IPS DF 6.9 (cell line): ENCODE measurements at regions not wholly inside any gene's neighbourhood (a gene's known extent, or its start where the extent isn't known, plus 50 kb on each side); places are given as distances from the start of the nearest gene placed in this dataset.

ENCODE experiments used
- DNase-seq: peaks from one replicate; pipeline ENCODE4 v3.0.0-alpha.2; 2013; ENCODE audit warnings: low read depth, low spot score
- H3K27ac ChIP-seq: one replicate; pipeline ENCODE4 v1.5.1; 2013; ENCODE audit warnings: low read length, control low read depth
- H3K27me3 ChIP-seq: 2 replicates; pipeline ENCODE4 v1.6.1; 2013; ENCODE audit warnings: mild to moderate bottlenecking, low read length; ENCODE audit not compliant: control insufficient read depth, insufficient read depth
- H3K36me3 ChIP-seq: 2 replicates; pipeline ENCODE4 v1.6.1; 2013; ENCODE audit warnings: low read length; ENCODE audit not compliant: control insufficient read depth, insufficient read depth
- H3K4me1 ChIP-seq: 2 replicates; pipeline ENCODE4 v1.6.1; 2013; ENCODE audit warnings: low read length; ENCODE audit not compliant: control insufficient read depth, insufficient read depth
- H3K4me3 ChIP-seq: 2 replicates; pipeline ENCODE4 v1.5.1; 2013; ENCODE audit warnings: mild to moderate bottlenecking, low read length
- H3K9me3 ChIP-seq: 2 replicates; pipeline ENCODE4 v1.6.1; 2013; ENCODE audit warnings: low read length, inconsistent platforms; ENCODE audit not compliant: control insufficient read depth, insufficient read depth
- WGBS: extraction: QIAGEN DNeasy Blood & Tissue Kit; methylation state at CpG from one replicate; pipeline ENCODE4 v1.1.7; 2013; ENCODE audit warnings: mixed read lengths, missing lambda C conversion rate; ENCODE audit not compliant: insufficient read length, insufficient coverage; 5-methylcytosine and 5-hydroxymethylcytosine counted together

DNA sequence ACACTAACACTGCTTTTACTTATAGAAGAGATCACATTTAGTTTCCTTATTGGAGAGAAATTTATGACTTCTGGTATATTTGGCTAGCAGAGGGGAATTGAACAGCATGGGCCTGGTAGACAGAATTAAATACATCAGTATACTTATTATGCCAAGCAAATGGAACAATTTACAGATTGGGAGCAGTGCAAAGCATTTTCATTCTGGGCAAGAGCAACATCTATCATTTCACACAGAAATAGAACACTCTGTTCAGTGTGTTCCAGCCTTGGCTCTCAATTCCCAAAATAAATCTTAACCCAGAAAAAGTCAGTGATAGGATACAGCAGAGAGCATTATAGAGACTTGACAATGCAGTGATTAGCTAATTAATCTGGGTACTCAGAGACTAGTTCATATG lies 604.0 kb upstream of the SLITRK6 start:
- Histone ChIP-seq H3K36me3 (no peaks in the 10 kb centered on the region), H3K4me3 (no peak overlapping the region), H3K27me3 (no peaks in the 10 kb centered on the region), H3K27ac (no peak overlapping the region), H3K9me3 (no peaks in the 10 kb centered on the region), H3K4me1 (no peaks in the 10 kb centered on the region)
- no peak for DNase-seq

DNA sequence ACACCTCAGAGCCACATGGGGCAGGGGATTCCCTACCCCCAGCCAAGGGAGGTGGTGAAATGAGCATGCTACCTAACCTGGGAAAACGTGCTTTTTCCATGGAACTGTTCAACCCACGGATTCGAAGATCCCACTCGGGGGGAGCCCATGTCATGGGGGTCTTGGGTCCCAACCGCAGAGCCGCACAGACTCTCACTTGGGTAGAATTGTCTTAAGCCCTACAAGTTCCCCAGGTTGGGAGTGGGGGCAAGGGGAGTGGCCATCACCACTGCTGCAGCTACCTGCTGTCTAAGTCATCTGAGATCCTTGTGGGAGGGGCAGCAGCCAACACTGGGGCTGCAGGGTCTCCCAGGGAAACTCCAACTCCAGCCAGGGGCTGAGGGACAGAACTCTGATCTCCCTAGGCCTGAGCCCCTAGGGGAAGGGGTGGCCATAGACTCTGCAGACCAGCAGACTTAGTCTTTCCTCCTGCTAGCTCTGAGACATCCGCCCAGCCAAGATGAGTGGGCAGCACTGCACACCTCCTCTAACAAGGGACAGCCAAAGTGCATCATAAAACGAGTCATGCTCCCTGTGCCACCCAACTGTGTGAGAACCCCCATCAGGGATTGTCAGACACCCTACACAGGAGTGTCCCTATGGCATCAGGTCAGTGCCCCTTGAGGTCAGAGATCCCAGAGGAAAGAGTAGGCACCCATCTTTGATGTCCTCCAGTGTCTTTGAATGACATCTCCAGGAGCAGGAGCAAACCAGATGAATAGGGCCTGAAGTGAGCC lies 610.4 kb upstream of the SLITRK6 start:
- no peak for DNase-seq
- no peaks in the 10 kb centered on the region for H3K36me3 ChIP-seq
- no peaks in the 10 kb centered on the region for H3K27me3 ChIP-seq
- H3K9me3 ChIP-seq: no peaks in the 10 kb centered on the region
- no peak overlapping the region for H3K4me3 ChIP-seq
- no peaks in the 10 kb centered on the region; the same call in 1 of the 2 replicates for H3K4me1 ChIP-seq
- no peak overlapping the region for H3K27ac ChIP-seq
- WGBS: no CpG with 5 or more reads among the region's 8 CpGs

DNA sequence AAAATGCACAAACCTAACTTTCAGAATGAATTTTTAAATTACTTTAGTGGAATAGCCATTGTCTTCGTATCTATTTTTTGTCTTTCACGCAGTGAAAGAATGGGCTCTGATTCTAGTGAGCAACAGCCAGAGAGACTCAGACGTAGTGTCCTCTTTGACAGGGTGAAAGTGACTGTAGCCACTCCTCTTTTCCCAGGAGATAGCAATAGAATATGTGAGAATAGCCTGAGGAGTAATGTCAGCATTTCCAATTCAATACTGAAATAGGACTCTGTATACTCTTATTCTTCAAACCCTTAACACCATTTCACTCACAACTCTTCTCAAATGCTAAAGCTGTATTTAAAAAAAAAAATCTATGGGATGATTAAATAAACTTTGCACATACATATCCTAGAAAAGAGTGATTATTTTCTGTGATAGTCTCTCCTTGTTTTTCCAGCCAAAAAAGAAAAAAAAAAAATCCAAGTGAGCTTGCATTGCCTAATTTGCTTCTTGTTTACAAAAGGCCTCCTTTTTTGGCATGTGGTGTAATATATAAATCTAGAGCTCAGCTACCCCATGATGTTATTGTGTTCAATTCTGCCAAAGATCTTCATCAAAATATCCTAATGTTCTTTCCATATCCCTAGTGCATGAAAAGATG lies 626.1 kb upstream of the SLITRK6 start:
- Histone ChIP-seq H3K27me3 (no peaks in the 10 kb centered on the region), H3K4me1 (no peaks in the 10 kb centered on the region), H3K9me3 (no peaks in the 10 kb centered on the region), H3K4me3 (no peak overlapping the region), H3K27ac (no peak overlapping the region), H3K36me3 (no peaks in the 10 kb centered on the region)
- no peak for DNase-seq
- no CpG with 5 or more reads among the region's 3 CpGs for WGBS

DNA sequence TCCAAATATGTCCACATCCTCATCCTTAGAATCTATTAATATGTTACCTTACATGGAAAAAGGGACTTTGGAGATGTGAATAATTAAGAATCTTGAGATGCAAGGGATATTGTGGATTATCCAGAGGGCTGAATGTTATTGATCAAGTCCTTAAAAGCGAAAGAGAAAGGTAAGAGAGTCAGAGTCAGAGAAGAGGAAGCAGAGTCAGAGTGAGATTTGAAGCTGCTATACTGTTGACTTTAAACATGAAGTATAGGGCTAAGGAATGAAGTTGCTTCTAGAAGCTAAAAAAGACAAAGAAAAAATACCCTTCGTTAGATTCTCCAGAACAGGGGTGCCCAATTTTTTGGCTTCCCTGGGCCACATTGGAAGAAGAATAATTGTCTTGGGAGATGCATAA lies 627.2 kb upstream of the SLITRK6 start:
- no peak overlapping the region for H3K4me3 ChIP-seq
- no CpG with 5 or more reads among the region's 2 CpGs for WGBS
- H3K27ac ChIP-seq: no peak overlapping the region
- no peaks in the 10 kb centered on the region for H3K27me3 ChIP-seq
- no peaks in the 10 kb centered on the region for H3K36me3 ChIP-seq
- no peaks in the 10 kb centered on the region for H3K9me3 ChIP-seq
- no peak for DNase-seq
- no peaks in the 10 kb centered on the region for H3K4me1 ChIP-seq

DNA sequence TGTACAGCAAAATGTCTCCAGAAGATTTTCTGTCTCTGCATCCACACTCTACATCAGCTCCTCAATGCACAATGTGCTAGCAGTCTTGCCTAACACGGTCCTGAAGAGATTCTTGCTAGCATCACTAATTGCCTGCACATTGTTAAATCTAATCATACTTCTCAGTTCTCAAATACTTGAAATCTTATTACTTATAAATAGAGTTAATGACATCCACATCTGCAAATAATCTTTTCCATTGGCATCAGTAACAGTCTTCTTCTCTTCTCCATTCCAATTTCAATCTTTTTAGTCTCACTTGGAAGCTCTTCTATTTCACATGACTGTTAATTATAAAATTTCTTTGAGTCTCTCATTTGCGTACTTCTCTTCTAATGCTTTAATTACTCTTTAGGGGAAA lies 630.5 kb upstream of the SLITRK6 start:
- WGBS: no CpG with 5 or more reads among the region's 2 CpGs
- no peaks in the 10 kb centered on the region for H3K36me3 ChIP-seq
- H3K27ac ChIP-seq: no peak overlapping the region
- no peaks in the 10 kb centered on the region for H3K4me1 ChIP-seq
- no peaks in the 10 kb centered on the region; the same call in 1 of the 2 replicates for H3K9me3 ChIP-seq
- no peaks in the 10 kb centered on the region for H3K27me3 ChIP-seq
- no peak overlapping the region for H3K4me3 ChIP-seq
- DNase-seq: no peak

DNA sequence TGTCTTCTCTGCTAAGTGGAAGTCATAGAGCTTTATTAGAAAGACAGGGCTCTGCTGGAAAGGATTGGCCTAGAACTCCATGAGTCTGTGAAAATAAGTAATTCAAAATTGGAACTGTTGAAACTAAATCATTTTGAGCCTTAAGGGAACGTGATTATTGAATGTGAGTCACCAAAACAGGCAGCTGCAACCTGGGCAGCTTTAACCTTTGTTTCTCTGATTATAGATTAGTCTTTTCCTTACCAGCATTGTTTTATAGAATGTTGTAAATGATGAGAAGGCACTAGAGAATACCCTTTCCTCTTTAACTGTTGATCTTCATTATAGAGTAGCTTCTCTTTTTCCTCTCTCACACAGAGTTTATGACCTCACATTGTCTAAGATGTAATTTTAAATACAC lies 638.8 kb upstream of the SLITRK6 start:
- Histone ChIP-seq H3K4me1 (no peaks in the 10 kb centered on the region), H3K4me3 (no peak overlapping the region), H3K36me3 (no peaks in the 10 kb centered on the region), H3K27ac (no peak overlapping the region), H3K9me3 (no peaks in the 10 kb centered on the region; the same call in 1 of the 2 replicates), H3K27me3 (no peaks in the 10 kb centered on the region)
- no peak for DNase-seq
- no CpG with 5 or more reads among the region's 1 CpG for WGBS

DNA sequence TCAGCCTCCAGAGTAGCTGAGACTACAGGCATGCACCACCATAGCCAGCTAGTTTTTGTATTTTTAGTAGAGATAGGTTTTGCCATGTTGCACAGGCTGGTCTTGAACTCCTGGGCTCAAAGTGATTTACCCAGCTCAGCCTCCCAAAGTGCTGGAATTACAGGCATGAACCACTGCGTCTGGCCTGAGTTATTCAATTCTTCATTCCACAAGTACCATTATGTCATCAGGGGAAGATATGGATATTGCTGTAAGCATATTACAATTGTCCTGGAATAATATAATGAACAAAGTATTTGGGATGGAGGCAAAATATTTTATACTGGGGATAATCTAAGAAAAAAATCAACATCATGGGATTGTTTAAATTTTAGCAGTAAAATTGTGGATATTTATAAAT lies 646.0 kb upstream of the SLITRK6 start:
- no peak for DNase-seq
- Histone ChIP-seq H3K4me1 (peaks cover 2% of the 10 kb centered on the region; the same call in 1 of the 2 replicates), H3K4me3 (no peak overlapping the region), H3K27ac (no peak overlapping the region), H3K27me3 (no peaks in the 10 kb centered on the region), H3K36me3 (no peaks in the 10 kb centered on the region), H3K9me3 (no peaks in the 10 kb centered on the region)
- no CpG with 5 or more reads among the region's 1 CpG for WGBS

DNA sequence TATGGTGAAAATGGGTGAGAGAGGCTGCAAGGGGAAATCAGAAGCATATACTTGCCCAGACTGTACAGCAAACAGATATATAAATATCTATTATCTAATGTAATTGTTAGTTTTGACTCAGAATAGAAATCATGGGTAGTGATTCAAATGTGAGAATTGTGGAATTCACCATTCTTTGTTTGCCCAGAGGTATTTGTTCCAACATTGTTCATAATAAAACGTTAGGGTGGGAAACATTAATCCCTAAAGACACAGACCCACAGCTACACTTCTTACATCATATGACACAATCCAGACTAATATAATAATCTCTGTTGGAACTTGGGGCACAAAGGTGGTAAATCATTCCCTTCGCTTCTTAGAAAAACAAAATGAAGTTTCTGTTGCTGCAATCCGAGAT lies 646.5 kb upstream of the SLITRK6 start:
- no peak overlapping the region for H3K27ac ChIP-seq
- no peaks in the 10 kb centered on the region for H3K9me3 ChIP-seq
- no peak overlapping the region for H3K4me3 ChIP-seq
- no CpG with 5 or more reads among the region's 3 CpGs for WGBS
- no peak for DNase-seq
- H3K27me3 ChIP-seq: no peaks in the 10 kb centered on the region
- H3K4me1 ChIP-seq: peaks cover 2% of the 10 kb centered on the region; the same call in 1 of the 2 replicates
- no peaks in the 10 kb centered on the region for H3K36me3 ChIP-seq

DNA sequence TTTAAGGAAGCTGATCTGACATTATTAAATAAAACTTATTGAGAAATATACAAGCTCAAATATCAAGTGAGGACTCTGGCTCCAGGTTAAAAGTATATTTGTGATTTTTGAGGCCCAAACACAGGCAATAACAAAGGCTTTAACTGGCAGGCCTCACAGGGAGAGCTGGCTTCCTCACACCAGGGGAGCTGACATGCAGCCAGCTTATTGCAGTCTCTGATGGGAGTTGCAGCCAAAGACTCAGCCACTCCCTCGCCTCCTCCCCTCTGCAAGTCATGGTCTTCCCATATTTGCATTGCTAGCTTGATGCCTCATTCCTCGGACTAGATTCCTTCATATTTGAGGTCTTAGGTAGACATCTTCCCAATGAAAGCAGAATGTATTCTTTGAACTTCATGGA lies 647.1 kb upstream of the SLITRK6 start:
- WGBS: no CpG with 5 or more reads among the region's 2 CpGs
- no peaks in the 10 kb centered on the region for H3K9me3 ChIP-seq
- no peak overlapping the region for H3K4me3 ChIP-seq
- no peak overlapping the region for H3K27ac ChIP-seq
- no peaks in the 10 kb centered on the region for H3K27me3 ChIP-seq
- H3K36me3 ChIP-seq: no peaks in the 10 kb centered on the region
- peaks cover 2% of the 10 kb centered on the region; the same call in 1 of the 2 replicates for H3K4me1 ChIP-seq
- DNase-seq: no peak

DNA sequence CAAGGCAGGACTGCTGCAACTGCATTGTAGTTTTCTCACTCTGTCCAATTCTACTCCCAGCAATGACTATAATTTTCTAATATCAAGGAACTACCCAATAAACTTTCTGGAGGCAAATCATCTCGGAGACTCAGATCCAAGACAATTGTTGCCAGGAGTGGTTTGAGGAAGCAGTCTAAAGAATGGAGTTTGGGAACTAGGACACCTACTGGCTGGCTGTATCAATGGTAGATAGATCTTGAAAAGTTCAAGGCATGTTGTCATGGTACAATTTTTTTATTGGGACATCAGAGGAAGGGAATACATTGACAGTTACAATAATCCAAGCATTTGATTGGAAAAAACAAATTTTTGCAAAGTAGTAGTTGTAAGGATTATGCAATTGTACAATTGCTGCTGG lies 648.3 kb upstream of the SLITRK6 start:
- DNase-seq: no peak
- H3K36me3 ChIP-seq: no peaks in the 10 kb centered on the region
- H3K9me3 ChIP-seq: no peaks in the 10 kb centered on the region
- no peak overlapping the region for H3K27ac ChIP-seq
- WGBS: no CpG with 5 or more reads among the region's 1 CpG
- no peaks in the 10 kb centered on the region for H3K27me3 ChIP-seq
- H3K4me1 ChIP-seq: peaks cover 2% of the 10 kb centered on the region; the same call in 1 of the 2 replicates
- H3K4me3 ChIP-seq: no peak overlapping the region

DNA sequence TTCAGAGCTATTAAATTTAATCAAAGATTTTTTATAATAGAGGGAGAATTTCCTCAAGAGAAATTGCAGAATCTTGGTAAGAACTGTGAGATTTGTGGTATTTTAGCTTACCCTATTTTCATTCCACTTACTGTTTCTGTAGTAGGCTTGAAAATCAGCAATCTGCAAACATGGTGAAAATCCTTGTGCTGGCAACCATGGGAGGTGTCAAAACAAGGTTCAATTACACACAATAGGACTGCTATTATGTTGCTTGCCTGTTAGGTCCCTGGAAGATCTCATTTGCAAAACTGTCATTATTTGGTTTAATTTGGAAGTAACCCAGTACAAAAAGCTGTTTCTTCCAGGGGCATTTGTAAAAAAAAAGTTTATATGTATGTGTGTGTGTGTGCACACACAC lies 662.8 kb upstream of the SLITRK6 start:
- Histone ChIP-seq H3K27ac (no peak overlapping the region), H3K4me3 (no peak overlapping the region), H3K4me1 (no peaks in the 10 kb centered on the region), H3K27me3 (no peaks in the 10 kb centered on the region), H3K36me3 (no peaks in the 10 kb centered on the region), H3K9me3 (no peaks in the 10 kb centered on the region)
- no peak for DNase-seq
